HG03571 (cell line): ENCODE measurements at regions not wholly inside any gene's neighbourhood (a gene's known extent, or its start where the extent isn't known, plus 50 kb on each side); places are given as distances from the start of the nearest gene placed in this dataset.
"Not testable (repeated sequence)": the region's sequence is repeated elsewhere in the genome, so short reads cannot be mapped to it uniquely, and the experiment has no call there.

Experiments used
- ATAC-seq: cut with Tn5 transposase; IDR thresholded peaks from one replicate; pipeline ENCODE4 v1.9.1; 2021; ENCODE audit not compliant: unreplicated experiment

GRCh38 chr5:159496773-159497172, 166.5 kb upstream of the IL12B start:
- no peak for ATAC-seq

- ATAC-seq, result no peak
Measured at GRCh38 chr5:159497221-159497620, 166.9 kb upstream of the IL12B start.

GRCh38 chr5:159498630-159499029, 168.3 kb upstream of the IL12B start:
- ATAC-seq, result no peak

GRCh38 chr5:159502116-159502515, 171.8 kb upstream of the IL12B start:
- not testable (repeated sequence) for ATAC-seq

GRCh38 chr5:159503236-159503635, 172.9 kb upstream of the IL12B start:
- no peak for ATAC-seq

GRCh38 chr5:159504106-159504856, 174.0 kb upstream of the IL12B start:
- ATAC-seq, result no peak

GRCh38 chr5:159504857-159505304, 174.6 kb upstream of the IL12B start:
- no peak for ATAC-seq

- no peak for ATAC-seq
Measured at GRCh38 chr5:159507055-159507454, 176.8 kb upstream of the IL12B start.

- no peak for ATAC-seq
Measured at GRCh38 chr5:159507661-159508060, 177.4 kb upstream of the IL12B start.

GRCh38 chr5:159508344-159508743, 178.1 kb upstream of the IL12B start:
- no peak for ATAC-seq

- no peak for ATAC-seq
Measured at GRCh38 chr5:159509002-159509660, 178.8 kb upstream of the IL12B start.

GRCh38 chr5:159510282-159510681, 180.0 kb upstream of the IL12B start:
- no peak for ATAC-seq

- no peak for ATAC-seq
Measured at GRCh38 chr5:159511570-159511969, 181.3 kb upstream of the IL12B start.

- no peak for ATAC-seq
Measured at GRCh38 chr5:159512064-159512463, 181.8 kb upstream of the IL12B start.

GRCh38 chr5:159514229-159514810, 184.0 kb upstream of the IL12B start:
- ATAC-seq, result no peak

- no peak for ATAC-seq
Measured at GRCh38 chr5:159515197-159515596, 184.9 kb upstream of the IL12B start.

- peak; percentile 86 for ATAC-seq
Measured at GRCh38 chr5:159515909-159516415, 185.7 kb upstream of the IL12B start.

- no peak for ATAC-seq
Measured at GRCh38 chr5:159518371-159518770, 188.1 kb upstream of the IL12B start.

GRCh38 chr5:159519365-159519764, 189.1 kb upstream of the IL12B start:
- no peak for ATAC-seq

- no peak for ATAC-seq
Measured at GRCh38 chr5:159522841-159523240, 192.6 kb upstream of the IL12B start.

- not testable (repeated sequence) for ATAC-seq
Measured at GRCh38 chr5:159524279-159524678, 194.0 kb upstream of the IL12B start.

GRCh38 chr5:159525117-159525516, 194.8 kb upstream of the IL12B start:
- ATAC-seq, result no peak
